HepG2 (cell line): ENCODE measurements at regions not wholly inside any gene's neighbourhood (a gene's known extent, or its start where the extent isn't known, plus 50 kb on each side); places are given as distances from the start of the nearest gene placed in this dataset.

Experiments used
- AGO2 ChIP-seq: fragments of 200-400 bp; formaldehyde crosslinking; optimal IDR thresholded peaks from 2 replicates; pipeline ENCODE3; 2017; ENCODE audit warnings: mild to moderate bottlenecking, low read depth, low read length, moderate library complexity
- BORCS8-MEF2B ChIP-seq: sonication (generic); formaldehyde crosslinking; IDR thresholded peaks from 2 replicates; pipeline ENCODE4 v1.8.0; 2022; ENCODE audit warnings: mild to moderate bottlenecking, missing genetic modification reagents
- CBX5 ChIP-seq: sonication (generic); formaldehyde crosslinking; IDR thresholded peaks from 2 replicates; pipeline ENCODE4 v1.4.0; 2020; ENCODE audit warnings: missing genetic modification reagents, borderline replicate concordance
- CEBPB ChIP-seq: IDR thresholded peaks from 2 replicates; pipeline ENCODE4 v1.6.1; 2011; ENCODE audit warnings: low read depth, low read length, improper control_type of control experiment, borderline replicate concordance
- CREBL2 ChIP-seq: sonication (generic); formaldehyde crosslinking; IDR thresholded peaks from 2 replicates; pipeline ENCODE4 v1.8.1; 2023; ENCODE audit warnings: missing genetic modification reagents, mild to moderate bottlenecking, borderline replicate concordance
- DPF2 ChIP-seq: sonication (generic); formaldehyde crosslinking; IDR thresholded peaks from 2 replicates; pipeline ENCODE4 v1.4.0; 2020; ENCODE audit warnings: mild to moderate bottlenecking, low read depth, missing genetic modification reagents, borderline replicate concordance
- DR1 ChIP-seq: sonication (generic); formaldehyde crosslinking; IDR thresholded peaks from 2 replicates; pipeline ENCODE4 v1.8.0; 2021; ENCODE audit warnings: mild to moderate bottlenecking, missing genetic modification reagents, inconsistent platforms
- HMG20B ChIP-seq: conservative IDR thresholded peaks from 2 replicates; pipeline ENCODE4 v1.6.1; 2016; ENCODE audit warnings: missing genetic modification reagents, missing compliant biosample characterization
- MTA1 ChIP-seq: sonication (generic); formaldehyde crosslinking; IDR thresholded peaks from 2 replicates; pipeline ENCODE4 v1.4.0; 2020; ENCODE audit warnings: missing genetic modification reagents, mild to moderate bottlenecking, borderline replicate concordance
- MXI1 ChIP-seq: IDR thresholded peaks from 3 replicates; pipeline ENCODE4 v1.6.1; 2012; ENCODE audit warnings: low read depth, low read length, inconsistent platforms, borderline replicate concordance
- PHF8 ChIP-seq: sonication (generic); formaldehyde crosslinking; IDR thresholded peaks from 2 replicates; pipeline ENCODE4 v1.5.0; 2020; ENCODE audit warnings: missing genetic modification reagents
- POLR2AphosphoS2 ChIP-seq: IDR thresholded peaks from 2 replicates; pipeline ENCODE4 v1.6.1; 2011; ENCODE audit warnings: low read depth, low read length, improper control_type of control experiment
- RAD51 ChIP-seq: fragments of 450-650 bp; IDR thresholded peaks from 2 replicates; pipeline ENCODE4 v1.6.1; 2016; ENCODE audit warnings: borderline replicate concordance
- RXRA ChIP-seq: sonication (generic); formaldehyde crosslinking; IDR thresholded peaks from 2 replicates; pipeline ENCODE4 v1.5.1; 2020; ENCODE audit warnings: missing genetic modification reagents
- SRY ChIP-seq: sonication (generic); formaldehyde crosslinking; IDR thresholded peaks from 2 replicates; pipeline ENCODE4 v1.8.0; 2022; ENCODE audit warnings: mild to moderate bottlenecking, missing genetic modification reagents
- TAF15 ChIP-seq: fragments of 200-400 bp; formaldehyde crosslinking; IDR thresholded peaks from one replicate; pipeline ENCODE4 v1.6.1; 2018; ENCODE audit warnings: mild to moderate bottlenecking, low read depth, low read length; ENCODE audit not compliant: poor library complexity, severe bottlenecking
- ZMYM4 ChIP-seq: sonication (generic); formaldehyde crosslinking; IDR thresholded peaks from 2 replicates; pipeline ENCODE4 v1.8.1; 2023; ENCODE audit warnings: mild to moderate bottlenecking, missing genetic modification reagents
- ZNF263 ChIP-seq: sonication (generic); formaldehyde crosslinking; IDR thresholded peaks from 2 replicates; pipeline ENCODE4 v1.4.0; 2020; ENCODE audit warnings: missing genetic modification reagents
- ZNF430 ChIP-seq: sonication (generic); formaldehyde crosslinking; IDR thresholded peaks from 2 replicates; pipeline ENCODE4 v1.9.0; 2021; ENCODE audit warnings: mild to moderate bottlenecking, missing genetic modification reagents
- ZNF503 ChIP-seq: sonication (generic); formaldehyde crosslinking; IDR thresholded peaks from 2 replicates; pipeline ENCODE4 v1.4.0; 2020; ENCODE audit warnings: missing genetic modification reagents
- ZNF557 ChIP-seq: sonication (generic); formaldehyde crosslinking; IDR thresholded peaks from 2 replicates; pipeline ENCODE4 v1.4.0; 2020; ENCODE audit warnings: missing genetic modification reagents
- ZNF710 ChIP-seq: sonication (generic); formaldehyde crosslinking; IDR thresholded peaks from 2 replicates; pipeline ENCODE4 v1.5.0; 2020; ENCODE audit warnings: mild to moderate bottlenecking, missing genetic modification reagents, borderline replicate concordance
- ZNF770 ChIP-seq: sonication (generic); formaldehyde crosslinking; IDR thresholded peaks from 2 replicates; pipeline ENCODE4 v1.5.0; 2020; ENCODE audit warnings: mild to moderate bottlenecking, missing genetic modification reagents
- ZSCAN29 ChIP-seq: sonication (generic); formaldehyde crosslinking; conservative IDR thresholded peaks from 2 replicates; pipeline ENCODE4 v1.4.0; 2020; ENCODE audit warnings: mild to moderate bottlenecking, missing genetic modification reagents

- peak; percentile 92 for TF ChIP-seq ZSCAN29 (CRISPR knock-in tag)
- TF ChIP-seq PHF8 (CRISPR knock-in tag) = peak; percentile 59
- peak; percentile 49; the same call in 1 of the 3 replicates for TF ChIP-seq MXI1
- peak; percentile 74; the same call in 1 of the 2 replicates for TF ChIP-seq CBX5 (CRISPR knock-in tag)
- TF ChIP-seq ZNF430 (CRISPR knock-in tag) = peak; percentile 87
- peak; percentile 39; the same call in 1 of the 2 replicates for TF ChIP-seq ZNF263 (CRISPR knock-in tag)
- peak; percentile 32 for TF ChIP-seq AGO2
- TF ChIP-seq ZNF710 (CRISPR knock-in tag) = peak; percentile 54; the same call in 1 of the 2 replicates
- TF ChIP-seq RXRA (CRISPR knock-in tag) = peak; percentile 99
- TF ChIP-seq TAF15 = peak; percentile 31
- peak; percentile 95; the same call in 1 of the 2 replicates for TF ChIP-seq MTA1 (CRISPR knock-in tag)
- TF ChIP-seq ZNF503 (CRISPR knock-in tag) = peak; percentile 95
- peak; percentile 42; the same call in 1 of the 2 replicates for TF ChIP-seq DR1 (CRISPR knock-in tag)
- TF ChIP-seq DPF2 (CRISPR knock-in tag) = peak; percentile 69; the same call in 1 of the 2 replicates
- 0 out of 2 replicates have a peak, but pooled peaks have one; percentile 19 for TF ChIP-seq ZNF770
- TF ChIP-seq CREBL2 = peak; percentile 50; the same call in 1 of the 2 replicates
- peak; percentile 89 for TF ChIP-seq ZMYM4
- peak; percentile 75; the same call in 1 of the 2 replicates for TF ChIP-seq SRY
- TF ChIP-seq RAD51 = peak; percentile 83
- TF ChIP-seq ZNF557 (CRISPR knock-in tag) = peak; percentile 17
- TF ChIP-seq HMG20B (CRISPR knock-in tag) = peak; percentile 93
- peak; percentile 75; the same call in 1 of the 2 replicates for TF ChIP-seq BORCS8-MEF2B (CRISPR knock-in tag)
- peak; percentile 84; the same call in 1 of the 2 replicates for TF ChIP-seq POLR2AphosphoS2
- TF ChIP-seq CEBPB = peak; percentile 50; the same call in 1 of the 2 replicates
Measured at GRCh38 chr16:21512280-21513192, 86.8 kb upstream of the METTL9 start (continued).
